HG03457 (cell line): ENCODE measurements at regions not wholly inside any gene's neighbourhood (a gene's known extent, or its start where the extent isn't known, plus 50 kb on each side); places are given as distances from the start of the nearest gene placed in this dataset.

ENCODE experiments used
- ATAC-seq: cut with Tn5 transposase; IDR thresholded peaks from one replicate; pipeline ENCODE4 v1.9.1; 2021; ENCODE audit warnings: moderate number of reproducible peaks; ENCODE audit not compliant: unreplicated experiment

- ATAC-seq, result no peak
Measured at GRCh38 chr20:9981829-9982228, 53.0 kb upstream of the ANKEF1 start.

GRCh38 chr20:9978397-9979004 is 56.3 kb upstream of the ANKEF1 start:
- ATAC-seq, result peak; percentile 94

GRCh38 chr20:9977629-9978028 is 57.2 kb upstream of the ANKEF1 start:
- ATAC-seq, result no peak

- no peak for ATAC-seq
Measured at GRCh38 chr20:9974324-9974723, 60.5 kb upstream of the ANKEF1 start.

- ATAC-seq, result no peak
Measured at GRCh38 chr20:9971746-9972145, 63.0 kb upstream of the ANKEF1 start.

- ATAC-seq, result no peak
Measured at GRCh38 chr20:9969626-9970025, 65.2 kb upstream of the ANKEF1 start.

GRCh38 chr20:9968015-9968414 is 66.8 kb upstream of the ANKEF1 start:
- ATAC-seq, result no peak

GRCh38 chr20:9966966-9967365 is 67.8 kb upstream of the ANKEF1 start:
- no peak for ATAC-seq

- no peak for ATAC-seq
Measured at GRCh38 chr20:9963029-9963428, 71.8 kb upstream of the ANKEF1 start.

GRCh38 chr20:9958693-9959092 is 76.1 kb upstream of the ANKEF1 start:
- no peak for ATAC-seq

GRCh38 chr20:9955646-9956045 is 79.1 kb upstream of the ANKEF1 start:
- no peak for ATAC-seq

GRCh38 chr20:9949563-9949962 is 85.2 kb upstream of the ANKEF1 start:
- ATAC-seq, result no peak

- ATAC-seq, result no peak
Measured at GRCh38 chr20:9945408-9945807, 89.4 kb upstream of the ANKEF1 start.

- no peak for ATAC-seq
Measured at GRCh38 chr20:9942736-9943135, 92.1 kb upstream of the ANKEF1 start.

- no peak for ATAC-seq
Measured at GRCh38 chr20:9940329-9940728, 94.5 kb upstream of the ANKEF1 start.

GRCh38 chr20:9939231-9939630 is 95.6 kb upstream of the ANKEF1 start:
- ATAC-seq, result no peak

- ATAC-seq, result no peak
Measured at GRCh38 chr20:9935285-9935684, 96.4 kb upstream of the PAK5 start.

GRCh38 chr20:9930142-9930541 is 91.3 kb upstream of the PAK5 start:
- ATAC-seq, result no peak

- no peak for ATAC-seq
Measured at GRCh38 chr20:9928955-9929354, 90.1 kb upstream of the PAK5 start.

- peak; percentile 76 for ATAC-seq
Measured at GRCh38 chr20:9928281-9928737, 89.4 kb upstream of the PAK5 start.

- no peak for ATAC-seq
Measured at GRCh38 chr20:9927224-9927623, 88.3 kb upstream of the PAK5 start.

- ATAC-seq, result no peak
Measured at GRCh38 chr20:9926476-9926875, 87.6 kb upstream of the PAK5 start.

- no peak for ATAC-seq
Measured at GRCh38 chr20:9926007-9926406, 87.1 kb upstream of the PAK5 start.
